Transverse colon (tissue), 3 donors: ENCODE measurements at regions not wholly inside any gene's neighbourhood (a gene's known extent, or its start where the extent isn't known, plus 50 kb on each side); places are given as distances from the start of the nearest gene placed in this dataset.

Source experiments
- EP300 ChIP-seq: sonication (generic); formaldehyde crosslinking; IDR thresholded peaks from one replicate; pipeline ENCODE4 v1.6.1; 2017; ENCODE audit warnings: antibody characterized with exemption, low read depth
- POLR2A ChIP-seq: fragments of 450-650 bp; IDR thresholded peaks from one replicate; pipeline ENCODE4 v1.6.1; 2016; ENCODE audit warnings: antibody characterized with exemption, mild to moderate bottlenecking, moderate library complexity
- TF ChIP-seq, protein P1 (sequence below), 5 experiments: fragments of 200-600 bp in 3 of 5; fragments of 450-650 bp in 2 of 5; sonication (generic) in 3 of 5; IDR thresholded peaks; 1 replicate in 2 of 5; 2 replicates in 3 of 5; pipeline ENCODE4 v1.5.1; 2016 to 2017; ENCODE audit warnings: antibody characterized with exemption in 5 of 5, inconsistent platforms in 3 of 5, mild to moderate bottlenecking in 2 of 5, moderate library complexity in 1 of 5

GRCh38 chr1:242854466-242854865, 330.0 kb upstream of the PLD5 start:
- TF ChIP-seq, protein P1, sequence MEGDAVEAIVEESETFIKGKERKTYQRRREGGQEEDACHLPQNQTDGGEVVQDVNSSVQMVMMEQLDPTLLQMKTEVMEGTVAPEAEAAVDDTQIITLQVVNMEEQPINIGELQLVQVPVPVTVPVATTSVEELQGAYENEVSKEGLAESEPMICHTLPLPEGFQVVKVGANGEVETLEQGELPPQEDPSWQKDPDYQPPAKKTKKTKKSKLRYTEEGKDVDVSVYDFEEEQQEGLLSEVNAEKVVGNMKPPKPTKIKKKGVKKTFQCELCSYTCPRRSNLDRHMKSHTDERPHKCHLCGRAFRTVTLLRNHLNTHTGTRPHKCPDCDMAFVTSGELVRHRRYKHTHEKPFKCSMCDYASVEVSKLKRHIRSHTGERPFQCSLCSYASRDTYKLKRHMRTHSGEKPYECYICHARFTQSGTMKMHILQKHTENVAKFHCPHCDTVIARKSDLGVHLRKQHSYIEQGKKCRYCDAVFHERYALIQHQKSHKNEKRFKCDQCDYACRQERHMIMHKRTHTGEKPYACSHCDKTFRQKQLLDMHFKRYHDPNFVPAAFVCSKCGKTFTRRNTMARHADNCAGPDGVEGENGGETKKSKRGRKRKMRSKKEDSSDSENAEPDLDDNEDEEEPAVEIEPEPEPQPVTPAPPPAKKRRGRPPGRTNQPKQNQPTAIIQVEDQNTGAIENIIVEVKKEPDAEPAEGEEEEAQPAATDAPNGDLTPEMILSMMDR (IDR thresholded peaks at IDR 0.05) = no peak
- TF ChIP-seq EP300 (no peak), POLR2A (no peak)
